Colon (tissue), 2 donors: ENCODE measurements at regions not wholly inside any gene's neighbourhood (a gene's known extent, or its start where the extent isn't known, plus 50 kb on each side); places are given as distances from the start of the nearest gene placed in this dataset.

Experiments
- FAIRE-seq: peaks from 2 replicates; lab custom pipeline; 2012; peaks lifted over from hg19 to GRCh38; lab: Jason Lieb, UNC
- donor health status: control.
- donor health status: control.

DNA sequence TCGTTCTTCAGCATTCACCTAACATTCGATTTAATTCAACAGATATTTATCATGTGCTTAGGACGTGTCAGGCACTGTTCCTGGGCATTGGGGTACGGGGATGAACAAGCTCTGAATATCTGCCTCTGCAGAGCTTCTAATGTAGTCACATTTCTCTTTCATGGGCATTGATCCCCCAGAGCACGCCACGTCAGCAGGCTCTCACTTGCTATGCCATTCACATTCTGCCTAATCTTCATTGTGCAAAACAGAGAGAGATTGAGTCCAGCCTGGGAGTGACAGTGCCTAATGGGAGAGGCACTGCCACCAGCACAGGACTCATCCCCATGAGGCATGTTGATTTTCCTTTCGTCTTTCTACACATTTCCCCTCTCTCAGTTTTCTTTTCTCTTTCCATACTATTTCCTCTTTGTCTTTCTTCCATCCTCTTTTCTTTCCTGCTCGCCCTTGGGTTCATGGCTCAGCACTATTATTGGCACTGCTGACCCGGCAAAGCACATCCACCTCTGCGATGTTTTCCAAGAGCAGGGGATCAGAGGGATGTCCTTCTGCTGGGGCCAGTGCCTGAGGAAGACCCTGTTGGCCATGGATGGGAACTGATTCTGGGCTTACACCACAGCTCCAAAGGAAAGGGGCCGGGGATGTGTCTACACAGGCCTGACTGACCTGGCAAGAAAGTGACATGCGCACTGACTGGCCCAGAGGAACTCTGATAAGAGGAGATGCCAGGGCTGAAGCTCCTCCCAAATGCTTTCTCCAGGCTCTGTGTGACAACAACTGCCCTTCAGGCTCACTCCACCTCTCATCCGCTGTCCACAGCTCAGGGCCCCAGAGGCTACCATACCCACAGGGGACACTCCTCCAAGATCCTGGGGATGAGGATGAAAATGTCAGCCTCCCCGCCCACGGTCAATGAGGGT lies 195.9 kb downstream of the TOMM20 start:
- FAIRE-seq, result no peak

DNA sequence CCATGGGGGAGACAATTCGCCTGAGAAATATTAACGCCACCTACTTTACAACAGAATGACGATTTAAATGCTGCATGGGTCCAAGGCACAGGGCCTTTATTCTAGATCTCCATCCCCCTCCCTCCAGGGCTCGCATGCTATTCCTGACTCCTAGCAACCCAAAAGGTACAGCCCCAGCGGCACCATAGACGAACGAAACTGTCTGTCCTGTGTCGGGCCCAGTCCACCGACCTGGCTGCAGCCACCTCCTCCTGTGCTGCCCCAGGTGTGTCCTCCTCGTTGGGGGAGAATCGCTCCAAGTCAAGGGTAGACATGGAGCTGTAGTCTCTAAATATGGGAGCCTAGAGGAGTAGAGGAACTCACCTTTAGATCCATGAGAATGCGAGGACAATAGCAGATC lies 196.5 kb downstream of the TOMM20 start:
- FAIRE-seq, result no peak

DNA sequence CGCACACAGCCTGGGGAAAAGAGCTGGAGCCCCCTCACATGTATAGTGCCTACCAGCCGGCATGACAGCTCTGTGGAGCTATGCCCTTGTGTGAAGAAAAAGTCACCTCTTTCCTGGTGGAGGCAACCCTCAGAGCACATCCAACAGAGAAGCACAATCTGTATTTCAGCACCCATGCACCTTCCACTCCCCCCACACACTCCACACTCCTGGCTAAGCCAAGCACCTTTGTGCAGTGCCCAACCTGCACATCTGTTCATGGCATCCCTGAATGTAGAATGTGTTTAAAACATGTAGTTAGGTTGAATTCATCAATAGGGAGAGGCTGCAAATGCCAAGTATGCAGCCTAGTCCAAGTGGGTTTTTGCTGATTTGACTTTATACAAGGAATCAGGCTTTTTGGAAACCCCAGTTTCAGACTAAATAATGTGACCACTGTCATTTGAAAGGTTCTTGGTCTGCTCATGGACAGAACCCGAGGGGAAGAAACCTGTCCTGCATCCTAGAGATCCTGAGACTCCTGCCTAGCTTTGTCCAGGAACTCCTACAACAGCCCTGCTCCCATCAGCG lies 197.1 kb downstream of the TOMM20 start:
- no peak for FAIRE-seq

DNA sequence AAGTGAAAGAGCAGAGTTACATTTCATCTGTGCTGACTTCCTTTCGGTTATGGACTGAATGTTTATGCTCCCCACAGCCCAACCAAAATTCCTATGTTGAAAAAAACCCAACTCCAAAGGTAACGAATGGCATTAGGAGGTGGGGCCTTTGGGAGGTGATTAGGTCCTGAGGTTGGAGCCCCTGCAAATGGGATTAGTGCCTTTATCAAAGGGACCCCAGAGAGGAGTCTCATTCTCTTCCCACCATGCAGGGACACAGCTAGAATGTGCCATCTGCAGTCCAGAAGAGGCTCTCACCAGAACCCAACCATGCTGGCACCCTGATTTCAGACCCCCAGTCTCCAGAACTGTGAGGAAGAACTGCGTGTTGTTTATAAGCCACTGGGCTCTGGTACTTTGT lies 199.3 kb downstream of the TOMM20 start:
- no peak for FAIRE-seq

DNA sequence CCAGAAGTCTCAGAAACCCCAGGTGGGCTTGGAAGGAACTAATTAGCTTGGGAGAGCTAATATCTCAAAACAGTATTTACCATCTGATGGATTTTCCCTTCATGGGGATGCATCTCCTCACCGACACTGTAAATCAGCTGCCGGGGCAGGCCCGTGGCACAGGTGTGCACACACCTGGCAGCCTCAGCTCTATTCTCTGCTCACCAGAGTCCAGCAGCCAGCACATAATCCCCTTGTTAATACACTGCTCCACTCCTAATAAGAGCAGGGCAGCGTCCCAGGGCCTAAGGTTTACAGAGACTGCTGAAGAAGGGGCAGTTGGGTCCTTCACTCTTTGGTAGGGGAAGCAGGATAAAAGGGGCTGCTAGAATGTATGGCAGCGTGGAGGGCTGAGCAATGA lies 200.0 kb downstream of the TOMM20 start:
- FAIRE-seq, result no peak

DNA sequence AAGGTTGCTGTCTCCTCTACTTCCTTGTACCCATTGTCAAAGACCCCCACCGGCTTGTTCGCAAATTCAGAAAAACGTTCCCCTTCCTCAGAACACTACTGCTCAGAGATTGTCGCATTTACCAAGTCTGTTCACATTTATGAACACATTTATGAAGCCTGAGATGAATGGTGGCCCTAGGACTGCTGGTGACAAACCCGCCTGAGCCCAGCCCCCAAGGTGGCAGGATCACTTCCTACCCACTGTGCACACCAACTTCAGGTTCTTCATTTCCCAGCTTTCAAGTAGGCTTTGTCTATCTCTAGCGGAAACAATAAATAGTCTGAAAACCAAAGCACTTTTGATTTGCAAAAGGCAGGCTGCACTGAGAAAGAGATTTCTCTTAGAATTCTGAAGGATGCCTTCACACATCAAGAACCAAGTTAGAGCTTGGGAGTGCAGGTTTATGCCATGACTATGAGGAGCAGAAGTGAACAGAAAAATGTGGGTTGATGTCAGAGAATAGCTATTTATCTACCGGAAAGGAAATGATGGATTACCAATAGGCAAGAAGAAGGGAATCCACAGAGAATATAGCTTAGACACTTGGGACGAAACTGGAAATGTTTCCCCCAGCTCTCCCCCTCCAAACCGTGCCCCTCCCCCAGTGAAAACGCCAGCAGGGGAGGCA lies 200.5 kb downstream of the TOMM20 start:
- no peak for FAIRE-seq

GRCh38 chr1:234927312-234927970 lies 201.2 kb downstream of the TOMM20 start:
- FAIRE-seq, result no peak

- no peak for FAIRE-seq
Measured at GRCh38 chr1:234926559-234927311, 201.9 kb downstream of the TOMM20 start.

GRCh38 chr1:234926264-234926558 lies 202.4 kb downstream of the TOMM20 start:
- no peak for FAIRE-seq

- no peak for FAIRE-seq
Measured at GRCh38 chr1:234925440-234926263, 203.0 kb downstream of the TOMM20 start.

DNA sequence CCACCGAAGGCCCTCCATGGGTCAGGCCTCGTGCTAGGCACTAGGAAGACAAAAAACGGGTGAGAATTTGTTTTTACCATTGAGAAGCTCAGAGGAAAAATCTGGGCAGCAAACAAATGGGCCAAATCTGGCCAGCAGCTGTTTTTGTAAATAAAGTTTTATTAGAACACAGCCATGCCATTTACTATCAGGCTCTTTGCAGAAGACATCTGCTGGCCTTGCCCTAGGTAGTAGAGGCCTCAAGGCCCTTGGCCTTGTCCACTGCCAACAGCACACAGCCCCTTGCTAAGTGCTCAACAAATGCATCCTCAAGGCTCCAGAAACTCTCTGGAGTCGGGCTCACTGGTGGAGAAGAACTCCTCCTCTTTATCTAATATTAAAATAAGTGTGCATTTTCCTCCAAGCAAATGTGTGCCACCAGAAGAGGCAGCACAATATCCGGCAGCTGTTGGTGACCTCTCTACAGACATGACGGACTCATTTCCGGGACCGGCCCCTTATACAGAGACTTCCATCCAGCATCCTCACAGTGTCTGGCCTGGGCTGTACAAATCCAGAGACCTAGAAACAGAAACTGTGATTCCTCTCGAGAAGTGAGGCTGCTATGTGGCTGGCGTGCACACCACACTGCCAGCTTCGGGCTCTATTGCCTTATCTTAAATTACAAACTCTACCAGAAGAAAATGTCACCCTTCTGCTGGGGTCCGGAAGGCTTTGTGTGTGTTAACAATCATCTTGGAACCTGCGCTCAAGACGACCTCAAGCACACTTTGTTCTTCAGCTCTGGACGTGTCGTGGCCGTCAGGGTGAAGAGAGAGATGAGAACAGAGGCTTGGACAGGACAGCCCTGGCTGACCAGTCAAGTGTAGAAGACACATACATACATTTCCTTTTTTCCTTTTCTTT lies 203.9 kb downstream of the TOMM20 start:
- FAIRE-seq, result no peak

DNA sequence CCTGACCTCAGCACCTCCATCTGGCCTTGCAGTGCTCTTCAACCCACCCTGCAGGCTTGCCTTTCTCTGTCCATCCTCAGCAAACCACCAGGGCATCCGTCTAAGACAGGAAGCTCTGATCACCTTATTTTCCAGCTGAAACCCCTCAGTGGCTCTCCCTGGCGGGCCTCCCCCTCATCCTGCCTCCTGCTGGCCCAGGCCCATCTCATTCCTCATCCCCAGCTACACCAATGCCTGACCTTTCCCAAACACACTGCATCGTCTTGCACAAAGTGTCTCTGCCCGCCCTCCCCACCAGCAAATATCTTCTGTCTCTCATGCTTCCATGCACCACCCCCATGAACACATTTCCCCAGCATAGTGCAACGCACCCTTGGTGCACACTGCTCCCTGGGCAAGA lies 205.0 kb downstream of the TOMM20 start:
- no peak for FAIRE-seq

- FAIRE-seq, result no peak
Measured at GRCh38 chr1:234922987-234923386, 205.7 kb downstream of the TOMM20 start.

DNA sequence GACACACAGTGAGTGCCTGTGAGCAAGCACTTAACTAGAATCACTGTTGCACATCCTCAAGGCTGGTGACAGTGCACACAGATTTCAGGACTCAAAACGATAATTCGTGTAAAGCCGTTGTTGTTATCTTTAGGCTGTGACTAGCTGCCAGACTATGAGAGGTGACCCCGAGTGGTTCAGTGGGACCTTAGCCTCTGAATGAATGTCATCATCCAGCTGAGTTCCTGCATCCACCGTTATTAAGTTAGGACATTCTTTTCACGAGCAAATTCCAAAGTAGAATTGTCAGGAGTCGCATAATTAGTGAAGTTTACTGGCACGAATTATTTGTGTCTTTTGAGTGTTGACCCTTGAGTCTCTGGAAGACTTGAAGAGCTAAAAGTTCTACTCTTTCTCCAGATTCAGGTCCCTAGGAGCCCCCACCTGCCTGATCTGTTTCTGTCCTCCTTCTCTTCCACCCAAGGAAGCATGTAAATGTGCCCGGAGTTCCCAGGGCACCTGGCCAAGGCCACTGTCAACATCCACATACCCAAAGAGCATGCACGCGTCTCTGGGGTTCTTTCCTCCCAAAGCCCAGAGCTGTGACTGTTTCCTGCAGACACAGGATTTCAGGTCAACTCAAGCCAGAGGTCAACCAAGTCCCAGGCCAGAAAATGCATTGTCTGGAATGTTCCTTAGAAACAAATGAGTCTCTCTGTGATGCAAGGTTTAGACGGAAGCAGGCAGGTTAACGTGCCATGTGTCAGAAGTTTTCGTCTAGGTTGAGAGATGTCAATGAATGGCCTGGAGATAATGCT lies 207.2 kb downstream of the TOMM20 start:
- FAIRE-seq, result no peak

GRCh38 chr1:234920843-234921140 lies 207.8 kb downstream of the TOMM20 start:
- no peak for FAIRE-seq

- no peak for FAIRE-seq
Measured at GRCh38 chr1:234920136-234920842, 208.3 kb downstream of the TOMM20 start.

DNA sequence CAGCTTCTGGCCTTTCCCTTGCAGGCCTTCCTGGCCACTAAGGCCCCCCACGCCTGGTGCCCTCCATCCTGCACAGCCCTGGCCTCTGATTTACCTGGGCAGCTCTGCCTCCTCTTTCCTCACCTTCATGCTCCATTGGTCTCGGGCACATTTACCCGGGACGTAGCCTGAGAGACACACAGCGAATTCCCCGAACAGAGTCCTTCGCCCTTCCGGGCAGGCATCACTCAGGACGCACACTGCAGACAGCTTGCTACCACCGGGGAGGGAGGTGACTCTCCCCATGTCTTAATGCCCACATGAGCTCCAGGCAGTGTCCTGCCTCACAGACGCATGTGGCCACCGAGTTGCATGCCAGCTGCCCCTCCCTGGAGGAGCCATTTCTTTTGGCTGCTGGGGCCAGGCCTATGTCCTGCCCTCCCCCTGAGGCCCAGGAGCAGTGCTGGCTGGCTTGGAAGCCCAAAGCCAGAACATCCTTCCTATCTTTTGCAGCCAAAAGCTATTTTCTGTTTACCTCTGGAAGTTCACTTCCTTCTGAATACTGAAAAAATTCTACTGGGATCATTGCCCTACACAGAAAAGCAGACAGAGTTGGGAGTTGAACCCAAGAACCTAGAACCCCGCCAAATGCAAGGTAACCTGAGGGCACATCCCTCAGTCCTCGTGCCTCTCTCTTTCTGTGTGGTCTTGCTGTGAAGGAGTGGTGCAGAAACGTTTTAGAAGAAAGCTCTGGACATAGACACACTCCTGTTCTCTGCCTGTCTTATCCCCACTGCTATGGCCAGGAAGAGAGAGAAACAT lies 209.5 kb downstream of the TOMM20 start:
- no peak for FAIRE-seq
